IPS DF 19.7 (cell line): ENCODE measurements at regions not wholly inside any gene's neighbourhood (a gene's known extent, or its start where the extent isn't known, plus 50 kb on each side); places are given as distances from the start of the nearest gene placed in this dataset.

Experiments
- DNase-seq: peaks from one replicate; pipeline ENCODE4 v3.0.0-alpha.2; 2013; ENCODE audit warnings: low read depth, low spot score

- no peak for DNase-seq
Observed at GRCh38 chr3:194967151-194968117, 281.8 kb downstream of the FAM43A start.

- no peak for DNase-seq
Observed at GRCh38 chr3:194970066-194970465, 284.4 kb downstream of the FAM43A start.

- DNase-seq: no peak
Observed at GRCh38 chr3:194971009-194971408, 285.3 kb downstream of the FAM43A start.

- DNase-seq: no peak
Observed at GRCh38 chr3:194971965-194972364, 286.3 kb downstream of the FAM43A start.

GRCh38 chr3:194972641-194973040 is 287.0 kb downstream of the FAM43A start:
- DNase-seq: no peak

- DNase-seq: no peak
Observed at GRCh38 chr3:194973366-194974000, 287.8 kb downstream of the FAM43A start.

- no peak for DNase-seq
Observed at GRCh38 chr3:194974468-194975135, 288.9 kb downstream of the FAM43A start.

- no peak for DNase-seq
Observed at GRCh38 chr3:194976049-194976451, 290.4 kb downstream of the FAM43A start.

- DNase-seq: no peak
Observed at GRCh38 chr3:194976874-194977273, 291.2 kb downstream of the FAM43A start.

- no peak for DNase-seq
Observed at GRCh38 chr3:194977356-194977755, 291.7 kb downstream of the FAM43A start.

GRCh38 chr3:194979173-194979572 is 291.8 kb downstream of the XXYLT1 start:
- DNase-seq: no peak

- no peak for DNase-seq
Observed at GRCh38 chr3:194982472-194982871, 288.5 kb downstream of the XXYLT1 start.

- no peak for DNase-seq
Observed at GRCh38 chr3:194983121-194983520, 287.8 kb downstream of the XXYLT1 start.

GRCh38 chr3:194983620-194984019 is 287.3 kb downstream of the XXYLT1 start:
- no peak for DNase-seq

- no peak for DNase-seq
Observed at GRCh38 chr3:194984066-194984465, 286.9 kb downstream of the XXYLT1 start.

- no peak for DNase-seq
Observed at GRCh38 chr3:194984622-194985021, 286.3 kb downstream of the XXYLT1 start.

- DNase-seq: no peak
Observed at GRCh38 chr3:194985031-194985578, 285.9 kb downstream of the XXYLT1 start.

GRCh38 chr3:194986208-194987043 is 284.5 kb downstream of the XXYLT1 start:
- DNase-seq: no peak

- DNase-seq: no peak
Observed at GRCh38 chr3:194987571-194988494, 283.1 kb downstream of the XXYLT1 start.
